A673 (cell line): ENCODE measurements at regions not wholly inside any gene's neighbourhood (a gene's known extent, or its start where the extent isn't known, plus 50 kb on each side); places are given as distances from the start of the nearest gene placed in this dataset.

Experiments used
- BruUV-seq: library from RNA; stranded (reverse); fragments of 400-500 nt; replicated peaks from 2 replicates; lab custom pipeline; 2021; lab: Mats Ljungman, UMichigan
- CTCF ChIA-PET: fragments of 300-600 bp; sonication (Branson Sonifier 250); formaldehyde crosslinking; loops from one replicate; lab custom pipeline; 2022; ENCODE audit warnings: antibody characterized with exemption; lab: Charles Lee
- POLR2A ChIA-PET: fragments of 300-600 bp; sonication (Branson Sonifier 250); formaldehyde crosslinking; loops from one replicate; lab custom pipeline; 2022; ENCODE audit warnings: antibody characterized with exemption; ENCODE audit not compliant: low non-redundant PET; lab: Charles Lee
- DNase-seq: peaks from one replicate; pipeline ENCODE4 v3.0.0-alpha.2; 2015; ENCODE audit warnings: low spot score
- H3K27ac ChIP-seq: fragments of 200-600 bp; sonication (generic); 2 replicates; pipeline ENCODE4 v1.5.1; 2016; ENCODE audit warnings: mixed run types, low read depth, mild to moderate bottlenecking, mixed read lengths, antibody characterized with exemption, low read length; ENCODE audit not compliant: poor library complexity, severe bottlenecking
- H3K27me3 ChIP-seq: fragments of 200-600 bp; sonication (generic); replicated peaks from 2 replicates; pipeline ENCODE4 v1.6.1; 2017; ENCODE audit warnings: mixed run types, low read depth, mild to moderate bottlenecking, mixed read lengths, antibody characterized with exemption, low read length; ENCODE audit not compliant: insufficient read depth, poor library complexity
- H3K36me3 ChIP-seq: fragments of 200-600 bp; sonication (generic); 2 replicates; pipeline ENCODE4 v1.6.1; 2016; ENCODE audit warnings: mixed run types, mild to moderate bottlenecking, mixed read lengths, antibody characterized with exemption, low read length; ENCODE audit not compliant: insufficient read depth, poor library complexity, severe bottlenecking
- H3K4me1 ChIP-seq: fragments of 200-600 bp; sonication (generic); 2 replicates; pipeline ENCODE4 v1.6.1; 2017; ENCODE audit warnings: mixed run types, mild to moderate bottlenecking, mixed read lengths, antibody characterized with exemption, low read length; ENCODE audit not compliant: insufficient read depth, poor library complexity, severe bottlenecking
- H3K4me3 ChIP-seq: fragments of 200-600 bp; sonication (generic); 2 replicates; pipeline ENCODE4 v1.5.1; 2016; ENCODE audit warnings: low read depth, mixed run types, mild to moderate bottlenecking, mixed read lengths, low read length; ENCODE audit not compliant: poor library complexity, severe bottlenecking
- H3K9me3 ChIP-seq: fragments of 200-600 bp; sonication (generic); 2 replicates; pipeline ENCODE4 v1.6.1; 2016; ENCODE audit warnings: mixed run types, low read depth, mild to moderate bottlenecking, mixed read lengths, antibody characterized with exemption, low read length; ENCODE audit not compliant: poor library complexity, severe bottlenecking
- EZH2 ChIP-seq: fragments of 200-600 bp; sonication (generic); IDR thresholded peaks from 2 replicates; pipeline ENCODE4 v1.6.1; 2017; ENCODE audit warnings: borderline replicate concordance, low read depth, mild to moderate bottlenecking, mixed read lengths, antibody characterized with exemption, low read length; ENCODE audit not compliant: poor library complexity, severe bottlenecking
- intact Hi-C: fragments of 100-400 bp; cut with micrococcal nuclease; formaldehyde crosslinking; loops from one replicate; pipeline ENCODE4 v1.10.0; 2022; ENCODE audit not compliant: unreplicated experiment
- TF ChIP-seq, protein P1 (sequence below): fragments of 300-800, 200-600 bp; sonication (generic); conservative IDR thresholded peaks from 2 replicates; pipeline ENCODE4 v1.5.1; 2017; ENCODE audit warnings: low read depth, mild to moderate bottlenecking, antibody characterized with exemption, low read length, moderate library complexity, mixed read lengths

DNA sequence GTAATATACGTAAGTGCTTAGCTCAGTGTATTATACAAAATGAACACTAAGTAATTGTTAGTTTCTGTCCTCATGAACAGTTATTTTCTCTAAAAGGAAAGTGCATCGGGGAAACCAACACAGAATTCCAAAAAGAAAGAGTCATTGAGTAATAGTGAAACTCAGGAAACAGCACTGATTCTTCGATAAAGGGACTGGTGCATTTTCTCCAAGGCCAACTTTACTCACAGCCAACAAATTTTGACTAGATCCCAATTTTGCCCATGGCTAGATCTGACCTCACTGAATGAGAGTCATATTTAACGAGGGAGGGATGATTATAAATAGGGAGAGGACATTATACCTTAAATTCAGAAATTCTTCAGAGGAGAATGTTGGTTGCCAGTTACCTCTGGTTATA lies 390.9 kb upstream of the NRSN1 start:
- Histone ChIP-seq H3K27me3 (no peaks in the 10 kb centered on the region), H3K36me3 (no peaks in the 10 kb centered on the region), H3K4me3 (no peak overlapping the region), H3K4me1 (no peaks in the 10 kb centered on the region), H3K27ac (no peak overlapping the region), H3K9me3 (no peaks in the 10 kb centered on the region)
- CTCF ChIA-PET: no interaction called here
- no peak for DNase-seq
- POLR2A ChIA-PET: interaction anchor here (0.9 kb wide), 1 partner anchor 13 kb away, joined by 3 read pairs; no protein-coding TSS in a partner anchor
- intact Hi-C loops: no loop called here
- TF ChIP-seq, protein P1, sequence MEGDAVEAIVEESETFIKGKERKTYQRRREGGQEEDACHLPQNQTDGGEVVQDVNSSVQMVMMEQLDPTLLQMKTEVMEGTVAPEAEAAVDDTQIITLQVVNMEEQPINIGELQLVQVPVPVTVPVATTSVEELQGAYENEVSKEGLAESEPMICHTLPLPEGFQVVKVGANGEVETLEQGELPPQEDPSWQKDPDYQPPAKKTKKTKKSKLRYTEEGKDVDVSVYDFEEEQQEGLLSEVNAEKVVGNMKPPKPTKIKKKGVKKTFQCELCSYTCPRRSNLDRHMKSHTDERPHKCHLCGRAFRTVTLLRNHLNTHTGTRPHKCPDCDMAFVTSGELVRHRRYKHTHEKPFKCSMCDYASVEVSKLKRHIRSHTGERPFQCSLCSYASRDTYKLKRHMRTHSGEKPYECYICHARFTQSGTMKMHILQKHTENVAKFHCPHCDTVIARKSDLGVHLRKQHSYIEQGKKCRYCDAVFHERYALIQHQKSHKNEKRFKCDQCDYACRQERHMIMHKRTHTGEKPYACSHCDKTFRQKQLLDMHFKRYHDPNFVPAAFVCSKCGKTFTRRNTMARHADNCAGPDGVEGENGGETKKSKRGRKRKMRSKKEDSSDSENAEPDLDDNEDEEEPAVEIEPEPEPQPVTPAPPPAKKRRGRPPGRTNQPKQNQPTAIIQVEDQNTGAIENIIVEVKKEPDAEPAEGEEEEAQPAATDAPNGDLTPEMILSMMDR: no peak
- TF ChIP-seq EZH2: no peak
- BruUV-seq: no TSS peak

DNA sequence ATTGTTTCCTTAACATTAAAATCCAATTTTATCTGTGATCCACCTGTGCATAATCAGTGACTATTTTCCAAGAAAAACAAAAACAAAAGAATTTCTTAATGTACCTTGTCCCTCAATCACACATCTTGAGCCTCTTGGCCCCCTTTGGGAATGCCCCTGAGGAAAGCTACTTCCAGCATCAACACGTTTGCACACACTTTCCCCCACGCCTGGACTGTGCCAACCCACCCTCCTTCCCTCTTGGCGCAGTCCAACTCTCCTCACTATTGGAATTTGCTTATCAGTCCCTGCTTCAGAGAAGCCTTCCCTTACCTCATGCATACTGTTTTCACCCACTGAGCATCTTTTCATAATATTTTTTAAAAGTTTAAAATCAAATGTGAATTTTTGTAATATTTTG lies 389.4 kb upstream of the NRSN1 start:
- no TSS peak for BruUV-seq
- POLR2A ChIA-PET: no interaction called here

DNA sequence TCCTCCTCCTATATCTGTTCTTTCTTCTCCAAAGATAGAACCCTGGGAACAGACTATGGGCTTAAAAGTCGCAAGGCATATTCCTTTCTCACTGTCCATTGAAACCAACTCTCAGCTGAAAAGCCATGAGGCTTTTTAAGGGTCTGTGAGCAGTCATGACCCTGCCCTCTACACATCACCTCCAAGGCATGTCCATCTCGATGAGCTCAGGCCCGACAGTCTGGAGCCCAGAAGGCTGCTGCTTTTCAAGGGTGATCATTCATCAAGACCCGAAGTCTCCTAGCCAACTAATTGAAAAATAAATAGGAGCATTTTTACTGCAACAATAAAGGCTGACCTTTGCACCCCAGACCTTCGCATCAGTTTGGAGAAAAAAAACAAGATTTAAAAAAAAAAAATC lies 378.8 kb upstream of the NRSN1 start:
- intact Hi-C loops: no loop called here
- ChIA-PET CTCF (no interaction called here), POLR2A (no interaction called here)
- H3K27ac ChIP-seq: no peak overlapping the region
- no peak for DNase-seq
- no peaks in the 10 kb centered on the region for H3K9me3 ChIP-seq
- no peaks in the 10 kb centered on the region for H3K36me3 ChIP-seq
- no peaks in the 10 kb centered on the region for H3K4me1 ChIP-seq
- H3K27me3 ChIP-seq: peaks cover 10% of the 10 kb centered on the region
- TF ChIP-seq EZH2: no peak
- BruUV-seq: no TSS peak
- H3K4me3 ChIP-seq: no peak overlapping the region

More for the DNA sequence above, 389.4 kb upstream of the NRSN1 start:
- Histone ChIP-seq H3K9me3 (no peaks in the 10 kb centered on the region), H3K27ac (no peak overlapping the region), H3K4me3 (no peak overlapping the region), H3K36me3 (no peaks in the 10 kb centered on the region), H3K4me1 (no peaks in the 10 kb centered on the region), H3K27me3 (no peaks in the 10 kb centered on the region)
- TF ChIP-seq, protein P1: no peak
- no peak for TF ChIP-seq EZH2
- CTCF ChIA-PET: no interaction called here
- intact Hi-C loops: no loop called here
- DNase-seq: no peak

DNA sequence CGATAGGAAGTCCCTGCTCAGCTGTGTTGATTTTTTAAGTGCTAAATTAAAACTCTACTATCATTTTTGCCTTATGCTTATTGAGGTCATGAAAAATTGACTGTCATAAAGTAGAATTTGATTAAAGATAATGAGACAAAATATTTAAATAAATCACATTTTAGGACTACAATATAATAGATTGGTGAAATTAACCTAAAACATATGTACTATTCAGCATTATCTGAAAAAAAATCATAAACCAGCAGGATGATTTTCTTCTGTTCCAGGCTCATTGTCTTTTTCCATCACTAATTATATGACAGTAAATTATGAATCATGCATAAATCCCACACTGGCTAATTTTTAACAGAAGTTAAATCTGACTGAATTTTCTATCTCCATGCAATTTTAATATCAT lies 373.6 kb upstream of the NRSN1 start:
- no peak for DNase-seq
- Histone ChIP-seq H3K36me3 (no peaks in the 10 kb centered on the region), H3K4me3 (no peak overlapping the region), H3K27me3 (peaks cover 10% of the 10 kb centered on the region), H3K4me1 (no peaks in the 10 kb centered on the region), H3K9me3 (peaks cover 8% of the 10 kb centered on the region), H3K27ac (no peak overlapping the region)
- BruUV-seq: no TSS peak
- ChIA-PET POLR2A (no interaction called here), CTCF (no interaction called here)
- intact Hi-C loops: no loop called here
- TF ChIP-seq, protein P1: no peak
- TF ChIP-seq EZH2: no peak
